DND-41 (cell line): ENCODE measurements at regions not wholly inside any gene's neighbourhood (a gene's known extent, or its start where the extent isn't known, plus 50 kb on each side); places are given as distances from the start of the nearest gene placed in this dataset.

Experiments
- EZH2 ChIP-seq: IDR thresholded peaks from 3 replicates; pipeline ENCODE4 v1.6.1; 2012; ENCODE audit warnings: borderline replicate concordance, low read depth, mild to moderate bottlenecking, moderate library complexity, low read length, inconsistent platforms; ENCODE audit not compliant: severe bottlenecking
- TF ChIP-seq, protein P1 (sequence below): IDR thresholded peaks from 2 replicates; pipeline ENCODE4 v1.5.1; 2012; ENCODE audit warnings: borderline replicate concordance, low read length, moderate library complexity, mild to moderate bottlenecking; ENCODE audit not compliant: poor library complexity, severe bottlenecking; ENCODE audit errors: extremely low read depth

DNA sequence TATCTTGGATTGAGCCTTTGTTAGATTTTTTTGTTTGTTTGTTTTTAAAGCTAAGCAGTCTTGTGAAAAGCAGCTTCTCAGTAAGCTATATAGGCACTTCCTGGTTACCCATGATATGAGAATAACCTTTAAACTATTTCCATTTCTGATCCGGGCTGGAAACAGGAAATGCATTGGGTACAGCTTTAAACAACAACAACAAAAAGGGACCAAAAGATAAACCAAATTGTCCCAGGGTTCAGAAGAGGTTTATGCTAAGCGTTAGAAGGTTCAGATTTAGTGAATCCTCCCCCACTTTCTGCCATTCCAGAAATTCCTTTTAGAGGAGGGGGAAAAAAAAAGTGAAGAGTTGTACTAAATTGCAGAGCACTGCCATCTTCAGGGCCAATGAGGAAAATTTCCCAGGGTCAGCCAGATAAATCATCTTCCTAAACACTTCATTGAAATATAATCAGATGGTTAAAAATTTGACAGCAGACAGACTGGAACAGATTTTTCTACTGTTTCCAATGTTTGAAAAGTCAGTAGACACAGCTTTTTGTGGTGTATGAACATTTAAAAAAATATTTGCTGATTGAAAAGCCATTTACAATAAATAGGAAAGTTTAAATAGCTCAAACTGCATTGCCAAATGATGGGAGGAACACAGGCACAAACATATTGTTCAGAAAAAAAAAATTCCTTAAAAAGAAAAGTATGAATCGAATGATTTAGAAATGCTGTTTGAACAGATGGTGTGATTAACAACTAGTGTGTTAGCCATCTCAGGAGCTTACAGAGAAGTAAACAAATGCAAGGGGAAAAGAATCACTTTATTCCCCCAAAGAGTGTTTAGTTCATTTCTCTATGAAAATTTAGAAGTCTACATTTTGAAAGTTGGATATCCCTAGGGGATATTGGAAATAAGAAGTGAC, 189.9 kb upstream of the TANK start:
- TF ChIP-seq, protein P1, sequence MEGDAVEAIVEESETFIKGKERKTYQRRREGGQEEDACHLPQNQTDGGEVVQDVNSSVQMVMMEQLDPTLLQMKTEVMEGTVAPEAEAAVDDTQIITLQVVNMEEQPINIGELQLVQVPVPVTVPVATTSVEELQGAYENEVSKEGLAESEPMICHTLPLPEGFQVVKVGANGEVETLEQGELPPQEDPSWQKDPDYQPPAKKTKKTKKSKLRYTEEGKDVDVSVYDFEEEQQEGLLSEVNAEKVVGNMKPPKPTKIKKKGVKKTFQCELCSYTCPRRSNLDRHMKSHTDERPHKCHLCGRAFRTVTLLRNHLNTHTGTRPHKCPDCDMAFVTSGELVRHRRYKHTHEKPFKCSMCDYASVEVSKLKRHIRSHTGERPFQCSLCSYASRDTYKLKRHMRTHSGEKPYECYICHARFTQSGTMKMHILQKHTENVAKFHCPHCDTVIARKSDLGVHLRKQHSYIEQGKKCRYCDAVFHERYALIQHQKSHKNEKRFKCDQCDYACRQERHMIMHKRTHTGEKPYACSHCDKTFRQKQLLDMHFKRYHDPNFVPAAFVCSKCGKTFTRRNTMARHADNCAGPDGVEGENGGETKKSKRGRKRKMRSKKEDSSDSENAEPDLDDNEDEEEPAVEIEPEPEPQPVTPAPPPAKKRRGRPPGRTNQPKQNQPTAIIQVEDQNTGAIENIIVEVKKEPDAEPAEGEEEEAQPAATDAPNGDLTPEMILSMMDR, result peak; percentile 74
- TF ChIP-seq EZH2, result no peak
